Activated CD4-positive, alpha-beta T cell treated with anti-CD3 and anti-CD28 coated beads, Interleukin-2, amount 10 ng/mL, durations not matched to agents 24 days and 14 days (primary cell): ENCODE measurements at regions not wholly inside any gene's neighbourhood (a gene's known extent, or its start where the extent isn't known, plus 50 kb on each side); places are given as distances from the start of the nearest gene placed in this dataset.

Experiments
- DNase-seq: peaks from one replicate; pipeline ENCODE4 v3.0.0; 2022
- H3K27ac Mint-ChIP-seq: one replicate; pipeline ENCODE4 v1.8.0; 2022; ENCODE audit warnings: mild to moderate bottlenecking, mixed read lengths
- H3K27me3 Mint-ChIP-seq: one replicate; pipeline ENCODE4 v1.8.0; 2022; ENCODE audit warnings: mixed read lengths
- H3K36me3 Mint-ChIP-seq: one replicate; pipeline ENCODE4 v1.8.0; 2022; ENCODE audit warnings: low read depth, mild to moderate bottlenecking, mixed read lengths
- H3K4me1 Mint-ChIP-seq: one replicate; pipeline ENCODE4 v1.8.0; 2021; ENCODE audit warnings: mixed read lengths
- H3K4me3 Mint-ChIP-seq: one replicate; pipeline ENCODE4 v1.8.0; 2022; ENCODE audit warnings: mild to moderate bottlenecking, moderate library complexity, mixed read lengths
- H3K9me3 Mint-ChIP-seq: one replicate; pipeline ENCODE4 v1.8.0; 2021; ENCODE audit warnings: mixed read lengths
- intact Hi-C: fragments of 100-400 bp; cut with micrococcal nuclease; formaldehyde crosslinking; loops from one replicate; pipeline ENCODE4 v1.15.1; 2023

DNA sequence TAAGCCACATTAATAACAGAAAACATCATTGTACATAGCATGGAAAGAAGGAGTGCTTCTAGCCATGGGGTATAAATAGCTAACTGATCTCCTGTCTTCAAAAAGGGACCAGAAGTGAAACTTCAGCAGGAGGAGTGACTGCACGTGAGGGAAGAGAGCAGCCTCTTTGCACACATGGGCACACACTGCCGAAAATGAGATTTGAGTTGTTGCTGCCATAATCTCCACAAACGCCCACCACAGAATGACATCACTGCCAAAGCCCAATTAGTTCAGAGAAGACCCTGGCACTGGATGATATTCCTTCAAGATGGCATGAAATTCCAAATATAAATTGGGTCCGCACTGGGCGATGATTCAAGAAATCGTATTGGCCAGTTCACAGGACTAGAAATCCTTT is 238.9 kb upstream of the NR4A3 start:
- Mint-ChIP-seq H3K9me3 (no peaks in the 10 kb centered on the region), H3K4me3 (no peak overlapping the region), H3K36me3 (no peaks in the 10 kb centered on the region), H3K27ac (no peak overlapping the region), H3K27me3 (peaks cover 18% of the 10 kb centered on the region), H3K4me1 (no peaks in the 10 kb centered on the region)
- DNase-seq, result no peak
- intact Hi-C loops, result no loop called here

DNA sequence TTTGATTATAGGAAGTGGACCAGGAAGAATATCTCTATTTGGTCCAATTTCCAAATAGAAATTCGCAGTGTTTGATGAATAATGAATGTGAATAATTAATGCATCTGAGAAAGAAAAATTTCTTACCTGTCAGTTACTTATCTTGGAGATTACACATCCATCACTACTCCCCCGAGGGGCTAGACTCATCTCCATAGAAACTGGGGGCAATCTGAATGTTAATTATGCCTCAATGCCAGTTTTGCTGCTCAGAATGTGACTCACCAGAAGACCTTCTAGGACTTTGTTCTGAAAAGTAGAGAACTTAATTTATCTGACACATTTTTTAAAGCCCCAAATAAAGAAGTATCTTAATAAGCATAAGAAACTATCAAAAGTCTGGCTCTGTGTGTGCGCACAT is 233.4 kb upstream of the NR4A3 start:
- Mint-ChIP-seq H3K27ac (no peak overlapping the region), H3K27me3 (peaks cover 23% of the 10 kb centered on the region), H3K4me3 (no peak overlapping the region), H3K4me1 (no peaks in the 10 kb centered on the region), H3K36me3 (no peaks in the 10 kb centered on the region), H3K9me3 (no peaks in the 10 kb centered on the region)
- intact Hi-C loops, result no loop called here
- no peak for DNase-seq

DNA sequence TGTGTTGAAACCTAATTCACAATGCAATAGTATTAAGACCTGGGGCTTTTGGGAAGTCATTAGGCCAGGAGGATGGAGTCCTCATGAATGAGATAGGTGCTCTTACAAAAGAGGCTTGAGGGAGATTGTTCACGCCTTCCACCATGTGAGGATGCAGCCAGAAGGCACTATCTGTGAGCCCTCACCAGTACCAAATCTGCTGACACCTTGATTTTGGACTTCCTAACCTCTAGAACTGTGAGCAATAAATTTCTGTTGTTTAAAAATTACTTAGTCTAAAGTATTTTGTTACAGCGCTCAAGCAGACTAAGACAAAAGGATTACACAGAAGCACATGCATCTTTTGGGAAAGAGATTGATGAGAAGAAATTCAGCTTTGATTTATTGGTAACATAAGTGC is 232.9 kb upstream of the NR4A3 start:
- intact Hi-C loops, result no loop called here
- DNase-seq, result no peak
- no peaks in the 10 kb centered on the region for H3K9me3 Mint-ChIP-seq
- H3K27ac Mint-ChIP-seq, result no peak overlapping the region
- H3K4me1 Mint-ChIP-seq, result no peaks in the 10 kb centered on the region
- no peaks in the 10 kb centered on the region for H3K36me3 Mint-ChIP-seq
- peaks cover 19% of the 10 kb centered on the region for H3K27me3 Mint-ChIP-seq
- no peak overlapping the region for H3K4me3 Mint-ChIP-seq

DNA sequence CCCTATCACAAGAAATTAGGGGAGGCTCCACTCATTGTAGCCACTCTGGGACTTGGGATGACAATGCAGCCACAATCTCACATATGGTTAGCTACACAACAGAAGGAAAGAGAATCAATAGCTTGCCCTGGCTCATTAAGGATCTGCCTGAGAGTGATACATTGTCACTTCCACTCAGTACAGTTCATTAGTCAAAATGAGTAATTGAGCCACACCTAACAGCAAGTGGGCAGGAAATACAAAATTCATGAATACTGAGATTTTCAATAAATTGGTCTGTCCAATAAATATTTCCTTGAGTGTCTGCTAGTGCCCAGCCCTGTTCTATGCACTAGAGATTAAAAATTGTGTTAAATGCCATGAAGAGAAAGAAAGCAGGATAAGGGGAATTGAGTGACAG is 231.3 kb upstream of the NR4A3 start:
- Mint-ChIP-seq H3K9me3 (no peaks in the 10 kb centered on the region), H3K4me1 (no peaks in the 10 kb centered on the region), H3K27me3 (peaks cover 23% of the 10 kb centered on the region), H3K36me3 (no peaks in the 10 kb centered on the region), H3K4me3 (no peak overlapping the region), H3K27ac (no peak overlapping the region)
- no peak for DNase-seq
- intact Hi-C loops, result no loop called here

DNA sequence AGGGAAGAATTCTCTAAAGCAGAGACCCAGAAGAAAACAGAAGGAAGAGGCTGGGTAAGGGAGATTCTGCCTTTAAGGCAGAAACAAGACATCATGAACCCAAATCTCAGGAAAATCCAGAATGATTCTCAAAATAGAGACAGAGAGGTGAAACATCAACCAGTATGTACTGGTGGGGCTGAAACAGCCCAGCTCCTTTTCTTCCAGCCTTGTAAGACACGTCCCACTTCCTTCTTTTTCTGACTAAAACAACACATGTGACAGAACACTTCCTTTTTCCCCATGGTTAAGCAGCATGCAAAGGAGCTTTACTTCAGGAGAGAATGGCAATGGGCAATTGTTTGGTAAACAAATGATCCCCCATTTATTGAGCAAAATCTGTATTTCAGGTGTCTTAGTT is 230.8 kb upstream of the NR4A3 start:
- DNase-seq, result no peak
- Mint-ChIP-seq H3K36me3 (no peaks in the 10 kb centered on the region), H3K9me3 (no peaks in the 10 kb centered on the region), H3K27ac (no peak overlapping the region), H3K4me3 (no peak overlapping the region), H3K4me1 (peaks cover 2% of the 10 kb centered on the region), H3K27me3 (peaks cover 23% of the 10 kb centered on the region)
- intact Hi-C loops, result no loop called here

DNA sequence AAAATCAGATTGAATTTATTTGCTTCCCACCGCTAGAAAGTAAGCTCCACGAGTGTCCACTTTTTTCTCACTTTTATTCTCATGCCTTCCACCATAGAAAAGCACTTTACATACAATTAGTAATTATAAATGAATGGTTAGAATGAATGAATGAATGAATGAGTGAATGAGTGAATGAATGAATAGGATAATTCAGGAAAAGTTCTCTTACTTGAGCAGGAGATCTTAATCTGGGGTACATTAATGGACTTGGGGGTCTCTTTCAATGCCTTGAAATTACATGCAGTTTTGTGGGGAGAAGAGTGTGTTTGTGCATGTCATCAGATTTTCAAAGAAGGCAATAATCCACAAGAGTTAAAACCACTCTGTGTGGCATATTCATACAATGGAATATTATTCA is 229.9 kb upstream of the NR4A3 start:
- no peak for DNase-seq
- H3K27me3 Mint-ChIP-seq, result peaks cover 21% of the 10 kb centered on the region
- no peaks in the 10 kb centered on the region for H3K36me3 Mint-ChIP-seq
- H3K27ac Mint-ChIP-seq, result no peak overlapping the region
- intact Hi-C loops, result no loop called here
- H3K4me3 Mint-ChIP-seq, result no peak overlapping the region
- no peaks in the 10 kb centered on the region for H3K9me3 Mint-ChIP-seq
- H3K4me1 Mint-ChIP-seq, result peaks cover 2% of the 10 kb centered on the region

DNA sequence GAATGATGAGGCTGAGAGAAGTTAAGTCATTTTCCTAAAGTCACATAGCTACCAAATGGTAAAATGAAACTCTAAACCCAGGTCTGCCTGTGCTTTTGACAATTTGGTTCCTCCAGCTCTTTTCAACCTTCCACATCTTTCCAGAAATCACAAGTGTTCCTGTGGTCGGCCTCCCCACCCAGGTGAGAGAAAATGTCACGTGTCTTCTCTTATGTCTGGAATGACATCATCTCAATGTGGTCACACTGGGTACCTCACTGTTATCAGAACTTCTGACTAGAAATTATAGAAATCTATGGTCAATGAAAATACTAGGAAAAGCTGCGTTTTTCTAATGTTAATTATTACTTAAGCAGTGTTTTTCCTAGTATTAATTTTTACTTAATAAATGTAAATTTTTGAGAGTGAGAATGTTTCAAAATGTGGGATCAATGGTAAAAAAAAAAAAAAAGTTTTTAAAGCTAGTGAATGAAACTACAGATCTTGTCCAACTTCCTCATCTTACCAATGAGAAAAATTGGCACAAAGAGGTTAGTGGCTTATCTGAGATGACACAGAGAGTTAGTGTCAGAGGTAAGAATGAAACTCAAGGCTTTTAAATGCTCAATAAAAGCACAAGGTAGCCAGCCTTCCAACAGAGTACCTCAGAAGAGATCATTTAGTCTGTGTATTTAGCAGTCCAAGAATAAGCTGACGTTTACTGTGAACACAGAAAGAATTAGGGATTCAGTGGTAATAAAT is 228.7 kb upstream of the NR4A3 start:
- intact Hi-C loops, result no loop called here
- H3K27ac Mint-ChIP-seq, result no peak overlapping the region
- peaks cover 2% of the 10 kb centered on the region for H3K4me1 Mint-ChIP-seq

DNA sequence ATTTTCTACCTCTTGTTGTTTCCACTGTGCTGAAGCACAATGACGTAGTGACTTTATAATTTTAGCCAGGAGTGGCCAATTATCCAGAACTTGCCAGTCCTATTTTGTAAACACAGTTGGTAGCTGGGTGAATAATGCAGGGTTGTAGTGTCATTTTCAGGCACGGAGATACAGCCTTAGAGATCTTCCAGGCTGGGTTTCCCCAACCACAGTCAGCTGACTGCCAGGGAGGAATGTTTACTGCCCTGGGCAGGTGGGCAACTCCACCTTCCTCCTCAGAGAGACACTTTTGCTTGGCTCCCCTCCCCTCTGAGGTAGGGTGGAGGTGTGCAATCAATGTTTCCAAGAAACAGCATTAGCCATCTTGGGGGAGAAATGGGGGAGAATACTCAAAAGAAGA is 228.1 kb upstream of the NR4A3 start:
- H3K27me3 Mint-ChIP-seq, result peaks cover 24% of the 10 kb centered on the region
- no peaks in the 10 kb centered on the region for H3K9me3 Mint-ChIP-seq
- no peaks in the 10 kb centered on the region for H3K36me3 Mint-ChIP-seq
- DNase-seq, result no peak
- no peak overlapping the region for H3K4me3 Mint-ChIP-seq
- peaks cover 2% of the 10 kb centered on the region for H3K4me1 Mint-ChIP-seq
- H3K27ac Mint-ChIP-seq, result no peak overlapping the region
- intact Hi-C loops, result no loop called here

More for the DNA sequence above, 228.7 kb upstream of the NR4A3 start:
- DNase-seq, result no peak
- Mint-ChIP-seq H3K9me3 (no peaks in the 10 kb centered on the region), H3K36me3 (no peaks in the 10 kb centered on the region), H3K27me3 (peaks cover 24% of the 10 kb centered on the region), H3K4me3 (no peak overlapping the region)

DNA sequence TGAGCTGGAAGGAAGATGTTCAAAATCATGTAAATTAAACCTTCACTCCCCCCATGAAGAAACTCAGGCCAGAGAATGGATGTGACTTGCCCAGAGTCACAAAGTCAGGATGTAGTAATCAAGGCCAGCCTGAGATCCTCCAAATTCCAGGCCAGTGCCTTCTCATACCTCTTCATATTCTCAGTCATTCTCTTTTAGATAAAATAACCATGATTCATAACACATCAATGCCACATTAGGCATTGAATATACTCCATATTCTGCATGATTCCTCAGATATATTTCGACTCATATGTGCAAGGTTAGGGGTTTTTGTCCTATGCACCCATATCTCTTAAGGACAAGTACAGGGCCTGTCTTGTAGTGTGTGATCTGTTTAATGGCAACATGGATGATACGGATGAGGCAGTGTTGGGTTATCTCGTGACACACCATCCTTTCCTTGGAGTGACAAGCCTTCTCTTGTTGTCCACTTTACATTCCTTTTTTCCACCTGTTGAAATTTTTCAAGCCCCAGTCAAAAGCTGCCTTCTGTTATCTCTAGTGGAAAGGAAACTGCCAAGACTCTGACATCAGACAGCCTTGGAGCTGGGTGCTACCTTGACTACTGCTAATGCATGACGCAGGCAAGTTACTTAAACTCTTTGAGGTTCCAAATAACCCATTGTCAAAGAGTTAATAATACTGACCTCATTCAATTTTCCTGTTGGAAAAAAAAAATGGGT is 227.5 kb upstream of the NR4A3 start:
- Mint-ChIP-seq H3K4me1 (peaks cover 2% of the 10 kb centered on the region), H3K4me3 (no peak overlapping the region), H3K9me3 (no peaks in the 10 kb centered on the region), H3K36me3 (no peaks in the 10 kb centered on the region), H3K27me3 (peaks cover 24% of the 10 kb centered on the region), H3K27ac (no peak overlapping the region)
- no peak for DNase-seq
- intact Hi-C loops, result no loop called here

DNA sequence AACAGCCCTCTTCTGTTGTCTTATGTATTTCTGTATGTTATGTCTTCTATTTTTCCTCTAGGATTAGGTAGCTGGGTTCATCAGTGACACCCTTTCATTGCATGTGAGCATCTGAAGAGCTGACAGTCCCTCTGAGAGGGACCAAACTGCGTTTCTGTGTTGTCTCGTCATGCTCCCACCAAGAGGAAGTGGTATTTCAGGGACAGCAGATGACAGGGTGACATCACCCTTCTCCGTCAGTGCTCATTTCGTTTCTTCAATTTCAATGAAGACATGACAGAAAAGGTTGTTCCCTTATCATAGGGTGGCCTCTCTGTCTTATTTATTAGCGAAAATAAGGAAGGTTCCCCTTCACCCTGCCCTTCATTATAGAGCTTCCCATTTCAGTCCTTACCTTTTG is 225.9 kb upstream of the NR4A3 start:
- peaks cover 20% of the 10 kb centered on the region for H3K27me3 Mint-ChIP-seq
- DNase-seq, result peak; percentile 66
- intact Hi-C loops, result no loop called here
- H3K4me1 Mint-ChIP-seq, result peaks cover 2% of the 10 kb centered on the region
- H3K4me3 Mint-ChIP-seq, result peak overlapping the region; percentile 4
- no peak overlapping the region for H3K27ac Mint-ChIP-seq
- H3K36me3 Mint-ChIP-seq, result no peaks in the 10 kb centered on the region
- no peaks in the 10 kb centered on the region for H3K9me3 Mint-ChIP-seq

DNA sequence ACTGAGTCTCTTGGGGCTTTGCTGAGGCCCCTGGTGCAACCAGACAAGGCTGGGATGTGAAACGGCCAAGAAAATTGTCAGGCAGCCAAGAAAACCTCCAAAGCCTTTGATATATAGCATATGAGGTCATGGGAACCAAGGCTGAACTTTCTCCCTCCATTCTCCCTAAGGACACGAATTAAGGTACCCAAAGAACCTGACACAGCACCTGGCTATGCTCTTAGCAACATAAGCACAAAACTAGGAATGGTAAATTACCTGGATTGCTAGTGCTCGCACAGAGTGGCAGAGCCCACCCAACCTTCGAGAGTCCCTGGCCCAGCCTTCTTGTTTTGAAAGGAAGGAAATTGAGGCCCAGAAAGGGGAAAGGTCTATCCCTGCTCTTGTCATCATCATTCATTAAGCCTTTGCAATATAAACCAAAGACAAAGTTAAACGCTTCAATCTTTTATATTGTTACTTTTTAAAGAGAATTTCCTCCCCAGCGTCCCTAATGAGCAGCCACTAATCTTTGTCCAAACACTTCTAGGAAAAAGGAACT is 220.0 kb upstream of the NR4A3 start:
- peaks cover 5% of the 10 kb centered on the region for H3K4me1 Mint-ChIP-seq
- H3K36me3 Mint-ChIP-seq, result no peaks in the 10 kb centered on the region
- peaks cover 11% of the 10 kb centered on the region for H3K9me3 Mint-ChIP-seq
- intact Hi-C loops, result no loop called here
- H3K27ac Mint-ChIP-seq, result no peak overlapping the region
- no peak overlapping the region for H3K4me3 Mint-ChIP-seq
- peaks cover 15% of the 10 kb centered on the region for H3K27me3 Mint-ChIP-seq
- no peak for DNase-seq

DNA sequence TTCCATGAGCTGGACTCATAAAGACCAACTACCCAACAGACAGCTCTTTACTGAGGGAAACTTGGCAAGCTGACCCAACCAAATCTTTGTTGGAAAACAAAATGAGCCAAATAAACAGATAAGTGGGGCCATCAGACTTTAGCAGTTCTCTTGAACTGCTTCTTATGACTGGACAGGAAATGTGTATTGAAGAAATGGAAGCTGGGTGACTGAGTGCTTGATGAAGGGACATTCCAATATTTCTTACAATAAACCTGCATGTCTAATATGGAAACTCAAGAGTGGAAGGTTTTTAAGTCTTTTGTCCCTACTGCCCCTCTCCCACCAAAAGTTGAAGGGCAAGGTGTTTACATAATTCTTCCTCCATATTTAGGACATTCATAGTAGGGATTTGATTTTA is 218.8 kb upstream of the NR4A3 start:
- peaks cover 11% of the 10 kb centered on the region for H3K9me3 Mint-ChIP-seq
- H3K27me3 Mint-ChIP-seq, result peaks cover 11% of the 10 kb centered on the region
- no peak for DNase-seq
- peaks cover 5% of the 10 kb centered on the region for H3K4me1 Mint-ChIP-seq
- H3K4me3 Mint-ChIP-seq, result no peak overlapping the region
- H3K36me3 Mint-ChIP-seq, result no peaks in the 10 kb centered on the region
- intact Hi-C loops, result no loop called here
- no peak overlapping the region for H3K27ac Mint-ChIP-seq

DNA sequence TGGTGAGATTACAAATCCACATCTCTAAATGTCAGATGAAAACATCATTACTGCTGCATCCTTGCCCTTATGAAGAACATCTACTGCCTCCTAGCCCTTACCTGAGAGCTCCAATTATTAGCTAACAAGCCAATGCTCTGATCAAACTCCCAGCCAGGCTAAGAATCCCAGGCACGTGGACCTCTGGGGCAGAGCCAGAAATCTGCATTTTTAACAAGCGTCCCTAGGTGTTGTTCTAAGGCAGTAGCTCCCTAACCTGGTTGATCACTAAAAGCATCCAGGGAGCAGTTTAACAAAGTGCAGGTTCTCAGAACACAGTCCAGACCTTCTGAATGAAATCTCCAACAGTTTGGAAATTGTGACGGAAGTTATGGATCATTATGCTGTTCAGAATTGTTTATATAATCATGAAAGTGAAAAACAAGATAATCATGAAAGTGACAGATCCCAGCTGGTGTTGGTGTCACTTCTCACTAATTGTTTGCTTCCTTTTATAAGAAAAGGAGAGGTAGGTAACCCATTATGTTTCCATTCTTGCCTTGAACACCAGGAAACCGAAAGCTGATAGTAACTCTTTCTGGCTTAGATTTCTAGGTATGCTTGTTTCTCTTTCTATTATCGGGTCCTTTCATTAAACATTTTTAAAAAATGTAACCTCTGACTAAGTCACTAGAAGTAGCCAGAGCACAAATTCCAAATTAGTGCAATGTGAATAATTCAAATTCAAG is 216.5 kb upstream of the NR4A3 start:
- H3K4me1 Mint-ChIP-seq, result peaks cover 5% of the 10 kb centered on the region
- peaks cover 11% of the 10 kb centered on the region for H3K27me3 Mint-ChIP-seq
- no peak overlapping the region for H3K4me3 Mint-ChIP-seq
- DNase-seq, result no peak
- no peaks in the 10 kb centered on the region for H3K36me3 Mint-ChIP-seq
- no peak overlapping the region for H3K27ac Mint-ChIP-seq
- intact Hi-C loops, result no loop called here
- peaks cover 11% of the 10 kb centered on the region for H3K9me3 Mint-ChIP-seq

DNA sequence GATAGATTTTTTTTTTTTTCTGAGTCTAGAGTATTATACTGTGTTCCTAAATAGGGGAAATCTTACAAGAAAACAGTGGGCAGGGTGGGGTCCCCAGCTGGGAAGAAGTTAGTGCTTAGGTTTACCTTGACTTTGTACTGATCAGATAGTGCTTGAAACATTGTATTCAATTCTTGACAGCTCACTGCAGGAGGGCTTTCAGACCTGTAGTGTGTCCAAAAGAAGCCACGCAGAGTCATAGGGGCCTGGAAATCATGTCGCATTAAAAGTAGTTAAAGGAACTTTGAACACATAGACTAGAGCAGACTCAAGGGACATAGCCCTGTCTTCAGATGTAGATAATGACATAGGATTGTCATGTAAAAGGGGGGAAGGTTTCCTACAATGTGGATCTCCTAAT is 215.4 kb upstream of the NR4A3 start:
- DNase-seq, result no peak
- intact Hi-C loops, result no loop called here
- peaks cover 5% of the 10 kb centered on the region for H3K4me1 Mint-ChIP-seq
- no peak overlapping the region for H3K4me3 Mint-ChIP-seq
- H3K27ac Mint-ChIP-seq, result no peak overlapping the region
- no peaks in the 10 kb centered on the region for H3K36me3 Mint-ChIP-seq
- H3K27me3 Mint-ChIP-seq, result peaks cover 11% of the 10 kb centered on the region
- H3K9me3 Mint-ChIP-seq, result peaks cover 11% of the 10 kb centered on the region
